ENCODE measurements at regions not wholly inside any gene's neighbourhood (a gene's known extent, or its start where the extent isn't known, plus 50 kb on each side); places are given as distances from the start of the nearest gene placed in this dataset.

GRCh38 chr2:160882906-160883305, 277.3 kb upstream of the TANK start:
- TF ChIP-seq CTCF (IDR thresholded peaks at IDR 0.05) (no peak), POLR2AphosphoS5 (IDR thresholded peaks at IDR 0.05) (no peak)

Data from breast epithelium (tissue), 3 donors.